ENCODE measurements at regions not wholly inside any gene's neighbourhood (a gene's known extent, or its start where the extent isn't known, plus 50 kb on each side); places are given as distances from the start of the nearest gene placed in this dataset.

GRCh38 chr9:26394025-26394424 is 498.6 kb downstream of the CAAP1 start:
- DNase-seq (ENCODE audit: low read depth): no peak

GRCh38 chr9:26392639-26393038 is 500.0 kb downstream of the CAAP1 start:
- no peak for DNase-seq (ENCODE audit: low read depth)

- no peak for DNase-seq (ENCODE audit: low read depth)
Observed at GRCh38 chr9:26391036-26391435, 501.6 kb downstream of the CAAP1 start.

- DNase-seq (ENCODE audit: low read depth): no peak
Observed at GRCh38 chr9:26375448-26375847, 517.2 kb downstream of the CAAP1 start.

- DNase-seq (ENCODE audit: low read depth): no peak
Observed at GRCh38 chr9:26373616-26374015, 519.0 kb downstream of the CAAP1 start.

GRCh38 chr9:26371236-26371635 is 521.4 kb downstream of the CAAP1 start:
- no peak for DNase-seq (ENCODE audit: low read depth)

- no peak for DNase-seq (ENCODE audit: low read depth)
Observed at GRCh38 chr9:26369093-26369492, 523.5 kb downstream of the CAAP1 start.

GRCh38 chr9:26368241-26368640 is 524.4 kb downstream of the CAAP1 start:
- DNase-seq (ENCODE audit: low read depth): no peak

GRCh38 chr9:26361010-26361409 is 531.6 kb downstream of the CAAP1 start:
- DNase-seq (ENCODE audit: low read depth): no peak

GRCh38 chr9:26358836-26359235 is 533.8 kb downstream of the CAAP1 start:
- no peak for DNase-seq (ENCODE audit: low read depth)

- no peak for DNase-seq (ENCODE audit: low read depth)
Observed at GRCh38 chr9:26357803-26358344, 534.7 kb downstream of the CAAP1 start.

- DNase-seq (ENCODE audit: low read depth): no peak
Observed at GRCh38 chr9:26356491-26356890, 536.1 kb downstream of the CAAP1 start.

GRCh38 chr9:26346942-26347477 is 545.6 kb downstream of the CAAP1 start:
- DNase-seq (ENCODE audit: low read depth): no peak

- DNase-seq (ENCODE audit: low read depth): no peak
Observed at GRCh38 chr9:26341545-26341944, 551.1 kb downstream of the CAAP1 start.

GRCh38 chr9:26339796-26340195 is 552.8 kb downstream of the CAAP1 start:
- no peak for DNase-seq (ENCODE audit: low read depth)

- no peak for DNase-seq (ENCODE audit: low read depth)
Observed at GRCh38 chr9:26335116-26335515, 557.5 kb downstream of the CAAP1 start.

- no peak for DNase-seq (ENCODE audit: low read depth)
Observed at GRCh38 chr9:26334706-26335105, 557.9 kb downstream of the CAAP1 start.

- DNase-seq (ENCODE audit: low read depth): no peak
Observed at GRCh38 chr9:26331223-26331622, 561.4 kb downstream of the CAAP1 start.

GRCh38 chr9:26329974-26330373 is 562.6 kb downstream of the CAAP1 start:
- no peak for DNase-seq (ENCODE audit: low read depth)

- DNase-seq (ENCODE audit: low read depth): no peak
Observed at GRCh38 chr9:26326563-26326962, 566.0 kb downstream of the CAAP1 start.

GRCh38 chr9:26325444-26325829 is 567.2 kb downstream of the CAAP1 start:
- DNase-seq (ENCODE audit: low read depth): no peak

- no peak for DNase-seq (ENCODE audit: low read depth)
Observed at GRCh38 chr9:26324786-26325443, 567.7 kb downstream of the CAAP1 start.

- no peak for DNase-seq (ENCODE audit: low read depth)
Observed at GRCh38 chr9:26321935-26322334, 570.7 kb downstream of the CAAP1 start.

- no peak for DNase-seq (ENCODE audit: low read depth)
Observed at GRCh38 chr9:26319859-26320258, 572.7 kb downstream of the CAAP1 start.

All from activated T-cell treated with anti-CD3 and anti-CD28 coated beads for 1 hour (primary cell).